NCI-H345 treated with DMSO at 0.1 percent for 48 hours (cell line): ENCODE measurements at regions not wholly inside any gene's neighbourhood (a gene's known extent, or its start where the extent isn't known, plus 50 kb on each side); places are given as distances from the start of the nearest gene placed in this dataset.

ENCODE experiments used
- DNase-seq: peaks from one replicate; lab custom pipeline; 2025; ENCODE audit not compliant: unreplicated experiment; lab: John Stamatoyannopoulos, UW

GRCh38 chr13:84038001-84038400 is 155.7 kb upstream of the SLITRK1 start:
- no peak for DNase-seq

GRCh38 chr13:84032116-84032515 is 149.8 kb upstream of the SLITRK1 start:
- no peak for DNase-seq

- DNase-seq, result no peak
Measured at GRCh38 chr13:84031120-84031519, 148.8 kb upstream of the SLITRK1 start.

- DNase-seq, result no peak
Measured at GRCh38 chr13:84029396-84029795, 147.1 kb upstream of the SLITRK1 start.

- no peak for DNase-seq
Measured at GRCh38 chr13:84025824-84026223, 143.6 kb upstream of the SLITRK1 start.

GRCh38 chr13:83996415-83996814 is 114.1 kb upstream of the SLITRK1 start:
- no peak for DNase-seq

GRCh38 chr13:83995930-83996329 is 113.7 kb upstream of the SLITRK1 start:
- DNase-seq, result no peak

GRCh38 chr13:83992566-83993358 is 110.5 kb upstream of the SLITRK1 start:
- no peak for DNase-seq

- DNase-seq, result no peak
Measured at GRCh38 chr13:83987394-83987793, 105.1 kb upstream of the SLITRK1 start.

GRCh38 chr13:83984793-83985192 is 102.5 kb upstream of the SLITRK1 start:
- DNase-seq, result no peak

GRCh38 chr13:83980331-83980730 is 98.1 kb upstream of the SLITRK1 start:
- no peak for DNase-seq

GRCh38 chr13:83975655-83976165 is 93.4 kb upstream of the SLITRK1 start:
- no peak for DNase-seq

- DNase-seq, result no peak
Measured at GRCh38 chr13:83958531-83958930, 76.3 kb upstream of the SLITRK1 start.

- DNase-seq, result no peak
Measured at GRCh38 chr13:83955011-83955410, 72.7 kb upstream of the SLITRK1 start.

GRCh38 chr13:83953916-83954315 is 71.6 kb upstream of the SLITRK1 start:
- DNase-seq, result no peak

GRCh38 chr13:83950293-83950692 is 68.0 kb upstream of the SLITRK1 start:
- no peak for DNase-seq

GRCh38 chr13:83943530-83944279 is 61.4 kb upstream of the SLITRK1 start:
- no peak for DNase-seq

- DNase-seq, result no peak
Measured at GRCh38 chr13:83941701-83942335, 59.5 kb upstream of the SLITRK1 start.

- DNase-seq, result no peak
Measured at GRCh38 chr13:83940742-83941141, 58.5 kb upstream of the SLITRK1 start.

GRCh38 chr13:83937579-83937978 is 55.3 kb upstream of the SLITRK1 start:
- no peak for DNase-seq

- DNase-seq, result no peak
Measured at GRCh38 chr13:83935566-83935965, 53.3 kb upstream of the SLITRK1 start.
